Liver (tissue), 7 donors: ENCODE measurements at regions not wholly inside any gene's neighbourhood (a gene's known extent, or its start where the extent isn't known, plus 50 kb on each side); places are given as distances from the start of the nearest gene placed in this dataset.

Experiments used
- DNase-seq: peaks from one replicate; pipeline ENCODE4 v3.0.0-alpha.2; 2017; ENCODE audit warnings: low spot score
- H3K27ac ChIP-seq, 2 donors: one replicate each; pipeline ENCODE4 v1.7.0; 2013; ENCODE audit warnings: inconsistent platforms in 2 of 2, low read length in 2 of 2, control low read depth in 1 of 2, low read depth in 1 of 2, mild to moderate bottlenecking in 1 of 2
- H3K27me3 ChIP-seq, 4 donors: one replicate each; pipeline versions ENCODE4 v1.6.1 to v1.7.0; 2013; ENCODE audit warnings: low read length in 3 of 4, inconsistent platforms in 1 of 4, mild to moderate bottlenecking in 1 of 4, moderate library complexity in 1 of 4; ENCODE audit not compliant: control insufficient read depth in 4 of 4, insufficient read depth in 4 of 4
- H3K36me3 ChIP-seq, 4 donors: one replicate each; pipeline versions ENCODE4 v1.6.1 to v1.7.0; 2013; ENCODE audit warnings: low read length in 3 of 4, mild to moderate bottlenecking in 3 of 4, low read depth in 1 of 4, moderate library complexity in 1 of 4; ENCODE audit not compliant: control insufficient read depth in 4 of 4, insufficient read depth in 3 of 4
- H3K4me1 ChIP-seq, 4 donors: one replicate each; pipeline versions ENCODE4 v1.6.1 to v1.7.0; 2013; ENCODE audit warnings: low read length in 3 of 4, mild to moderate bottlenecking in 3 of 4, moderate library complexity in 1 of 4; ENCODE audit not compliant: control insufficient read depth in 4 of 4, insufficient read depth in 4 of 4
- H3K4me3 ChIP-seq, 3 donors: one replicate each; pipeline versions ENCODE4 v1.6.1 to v1.7.0; 2013; ENCODE audit warnings: low read length in 3 of 3, control low read depth in 1 of 3, low read depth in 1 of 3, mild to moderate bottlenecking in 1 of 3
- H3K9ac ChIP-seq, 2 donors: one replicate each; pipeline ENCODE4 v1.7.0; 2013; ENCODE audit warnings: low read length in 2 of 2, mild to moderate bottlenecking in 2 of 2, moderate library complexity in 2 of 2, control low read depth in 1 of 2, low read depth in 1 of 2
- H3K9me3 ChIP-seq, 4 donors: one replicate each; pipeline versions ENCODE4 v1.6.1 to v1.7.0; 2013; ENCODE audit warnings: low read length in 3 of 4; ENCODE audit not compliant: control insufficient read depth in 4 of 4
- EGR1 ChIP-seq, 2 donors: IDR thresholded peaks; 2 replicates each; pipeline ENCODE4 v1.6.1; 2016 to 2018; ENCODE audit warnings: antibody characterized with exemption in 2 of 2, low read depth in 2 of 2
- FOXA1 ChIP-seq: IDR thresholded peaks from 2 replicates; pipeline ENCODE4 v1.6.1; 2016; ENCODE audit warnings: antibody characterized with exemption
- FOXA2 ChIP-seq: IDR thresholded peaks from 2 replicates; pipeline ENCODE4 v1.6.1; 2016; ENCODE audit warnings: antibody characterized with exemption
- GABPA ChIP-seq, 2 donors: IDR thresholded peaks in 1 of 2; conservative IDR thresholded peaks in 1 of 2; 2 replicates each; pipeline ENCODE4 v1.6.1; 2016; ENCODE audit warnings: antibody characterized with exemption in 2 of 2, mild to moderate bottlenecking in 1 of 2, moderate library complexity in 1 of 2
- HNF4A ChIP-seq, 2 donors: conservative IDR thresholded peaks; 2 replicates each; pipeline ENCODE4 v1.6.1; 2016; ENCODE audit warnings: antibody characterized with exemption in 2 of 2, mild to moderate bottlenecking in 2 of 2
- HNF4G ChIP-seq: IDR thresholded peaks from 2 replicates; pipeline ENCODE4 v1.6.1; 2016; ENCODE audit warnings: antibody characterized with exemption
- NR2F2 ChIP-seq: IDR thresholded peaks from 2 replicates; pipeline ENCODE4 v1.6.1; 2016; ENCODE audit warnings: antibody characterized with exemption
- RAD21 ChIP-seq, 2 donors: IDR thresholded peaks; 2 replicates each; pipeline ENCODE4 v1.6.1; 2016; ENCODE audit warnings: antibody characterized with exemption in 2 of 2, mild to moderate bottlenecking in 2 of 2
- RXRA ChIP-seq, 2 donors: IDR thresholded peaks; 2 replicates each; pipeline ENCODE4 v1.6.1; 2017 to 2018; ENCODE audit warnings: antibody characterized with exemption in 2 of 2, mild to moderate bottlenecking in 1 of 2
- SP1 ChIP-seq: IDR thresholded peaks from 2 replicates; pipeline ENCODE4 v1.6.1; 2018; ENCODE audit warnings: antibody characterized with exemption, mild to moderate bottlenecking
- TAF1 ChIP-seq: conservative IDR thresholded peaks from 2 replicates; pipeline ENCODE4 v1.6.1; 2016; ENCODE audit warnings: antibody characterized with exemption, mild to moderate bottlenecking
- YY1 ChIP-seq: IDR thresholded peaks from 2 replicates; pipeline ENCODE4 v1.6.1; 2016; ENCODE audit warnings: antibody characterized with exemption, mild to moderate bottlenecking
- WGBS: extraction: QIAGEN DNeasy Blood & Tissue Kit; methylation state at CpG from one replicate; pipeline ENCODE4 v1.1.7; 2013; 5-methylcytosine and 5-hydroxymethylcytosine counted together
- TF ChIP-seq, protein P1 (sequence below): IDR thresholded peaks from 2 replicates; pipeline ENCODE4 v1.6.1; 2016; ENCODE audit warnings: antibody characterized with exemption, mild to moderate bottlenecking
- TF ChIP-seq, protein P2 (sequence below): IDR thresholded peaks from 2 replicates; pipeline ENCODE4 v1.6.1; 2016; ENCODE audit warnings: antibody characterized with exemption
- TF ChIP-seq, protein P3 (sequence below): IDR thresholded peaks from 2 replicates; pipeline ENCODE4 v1.6.1; 2016; ENCODE audit warnings: antibody characterized with exemption
- donor health status: healthy.
- donor health status: healthy.
- donor health status: healthy.
- donor health status: healthy.

DNA sequence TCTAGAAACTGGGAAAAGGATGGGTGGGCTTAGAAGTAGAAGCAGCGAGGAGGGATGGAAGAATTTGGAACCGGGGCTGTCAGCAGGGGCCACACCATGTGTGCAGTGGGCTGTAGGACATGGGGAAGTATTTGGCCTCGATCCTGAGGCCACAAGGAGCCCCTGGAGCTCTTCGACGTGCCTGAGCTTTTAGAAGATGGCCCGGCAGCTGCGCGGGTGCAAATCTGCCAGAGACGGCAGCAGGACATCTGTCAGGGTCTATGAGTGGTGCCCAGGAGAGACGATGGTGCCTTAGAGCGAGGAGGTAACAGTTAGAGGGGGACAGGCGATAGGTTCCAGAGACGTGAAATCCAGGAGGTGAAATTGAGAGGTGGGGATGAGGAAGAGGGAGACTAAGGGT is 321.1 kb downstream of the UACA start:
- Histone ChIP-seq H3K4me1 (peaks cover 2 to 5% (median 2%) of the 10 kb centered on the region in 4 donors), H3K27me3 (no peaks in the 10 kb centered on the region), H3K36me3 (no peaks in the 10 kb centered on the region), H3K9ac (no peak overlapping the region), H3K27ac (no peak overlapping the region), H3K4me3 (no peak overlapping the region), H3K9me3 (no peaks in the 10 kb centered on the region)
- WGBS: 92% methylated on average over 13 of the region's 13 CpGs
- no peak for DNase-seq
- no peak for TF ChIP-seq FOXA2
- no peak for TF ChIP-seq HNF4G
- TF ChIP-seq SP1: no peak
- no peak for TF ChIP-seq RAD21 (IDR thresholded peaks at IDR 0.05)
- TF ChIP-seq, protein P1, sequence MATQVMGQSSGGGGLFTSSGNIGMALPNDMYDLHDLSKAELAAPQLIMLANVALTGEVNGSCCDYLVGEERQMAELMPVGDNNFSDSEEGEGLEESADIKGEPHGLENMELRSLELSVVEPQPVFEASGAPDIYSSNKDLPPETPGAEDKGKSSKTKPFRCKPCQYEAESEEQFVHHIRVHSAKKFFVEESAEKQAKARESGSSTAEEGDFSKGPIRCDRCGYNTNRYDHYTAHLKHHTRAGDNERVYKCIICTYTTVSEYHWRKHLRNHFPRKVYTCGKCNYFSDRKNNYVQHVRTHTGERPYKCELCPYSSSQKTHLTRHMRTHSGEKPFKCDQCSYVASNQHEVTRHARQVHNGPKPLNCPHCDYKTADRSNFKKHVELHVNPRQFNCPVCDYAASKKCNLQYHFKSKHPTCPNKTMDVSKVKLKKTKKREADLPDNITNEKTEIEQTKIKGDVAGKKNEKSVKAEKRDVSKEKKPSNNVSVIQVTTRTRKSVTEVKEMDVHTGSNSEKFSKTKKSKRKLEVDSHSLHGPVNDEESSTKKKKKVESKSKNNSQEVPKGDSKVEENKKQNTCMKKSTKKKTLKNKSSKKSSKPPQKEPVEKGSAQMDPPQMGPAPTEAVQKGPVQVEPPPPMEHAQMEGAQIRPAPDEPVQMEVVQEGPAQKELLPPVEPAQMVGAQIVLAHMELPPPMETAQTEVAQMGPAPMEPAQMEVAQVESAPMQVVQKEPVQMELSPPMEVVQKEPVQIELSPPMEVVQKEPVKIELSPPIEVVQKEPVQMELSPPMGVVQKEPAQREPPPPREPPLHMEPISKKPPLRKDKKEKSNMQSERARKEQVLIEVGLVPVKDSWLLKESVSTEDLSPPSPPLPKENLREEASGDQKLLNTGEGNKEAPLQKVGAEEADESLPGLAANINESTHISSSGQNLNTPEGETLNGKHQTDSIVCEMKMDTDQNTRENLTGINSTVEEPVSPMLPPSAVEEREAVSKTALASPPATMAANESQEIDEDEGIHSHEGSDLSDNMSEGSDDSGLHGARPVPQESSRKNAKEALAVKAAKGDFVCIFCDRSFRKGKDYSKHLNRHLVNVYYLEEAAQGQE: no peak
- no peak for TF ChIP-seq FOXA1
- TF ChIP-seq HNF4A (conservative IDR thresholded peaks at IDR 0.05): no peak
- no peak for TF ChIP-seq EGR1 (IDR thresholded peaks at IDR 0.05; ENCODE audit: low read depth in 2 of 2)
- TF ChIP-seq, protein P2, sequence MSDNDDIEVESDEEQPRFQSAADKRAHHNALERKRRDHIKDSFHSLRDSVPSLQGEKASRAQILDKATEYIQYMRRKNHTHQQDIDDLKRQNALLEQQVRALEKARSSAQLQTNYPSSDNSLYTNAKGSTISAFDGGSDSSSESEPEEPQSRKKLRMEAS: no peak
- no peak for TF ChIP-seq GABPA (IDR thresholded peaks at IDR 0.05 in 1 of 2, conservative IDR thresholded peaks at IDR 0.05 in 1 of 2)

DNA sequence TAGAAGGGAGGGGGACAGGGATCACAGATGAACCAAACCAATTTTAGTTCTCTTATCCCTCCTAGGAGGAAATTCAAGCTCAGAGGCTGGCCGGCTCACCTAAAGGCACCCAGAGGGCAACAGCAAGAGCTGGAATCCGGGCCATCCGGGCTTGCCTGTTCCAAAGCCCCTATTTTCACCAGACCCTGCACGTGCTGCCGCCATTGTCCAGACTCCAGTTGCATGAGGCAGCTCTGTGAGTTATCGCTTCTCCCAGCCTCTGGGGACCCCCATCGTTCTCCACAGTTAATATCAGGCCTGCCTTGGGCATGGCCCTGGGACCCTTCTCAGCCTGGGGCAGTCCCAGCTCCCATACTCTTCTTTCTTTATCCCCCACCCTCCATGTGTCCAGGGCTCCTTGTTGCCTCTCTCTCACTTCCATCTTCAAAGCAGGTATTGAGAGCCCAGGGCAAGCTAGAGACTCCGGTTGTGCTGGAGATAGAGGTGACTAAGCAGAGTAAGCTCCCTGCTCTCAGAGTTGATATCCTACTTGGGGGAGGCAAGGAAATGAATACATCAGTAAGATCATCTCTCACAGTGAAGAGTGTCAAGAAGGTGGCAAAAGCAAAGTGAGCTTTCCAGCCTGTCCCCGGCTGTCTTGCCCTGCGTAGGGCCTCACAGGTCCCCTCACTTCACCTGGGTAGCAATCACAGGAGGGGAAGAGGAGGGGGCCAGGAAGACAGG is 322.8 kb downstream of the UACA start:
- Histone ChIP-seq H3K36me3 (no peaks in the 10 kb centered on the region), H3K9me3 (no peaks in the 10 kb centered on the region), H3K4me1 (peaks cover 2 to 10% (median 6%) of the 10 kb centered on the region in 4 donors), H3K27ac (no peak overlapping the region), H3K4me3 (no peak overlapping the region), H3K27me3 (no peaks in the 10 kb centered on the region), H3K9ac (no peak overlapping the region)
- TF ChIP-seq EGR1 (IDR thresholded peaks at IDR 0.05; ENCODE audit: low read depth in 2 of 2) (no peak), SP1 (no peak), HNF4A (conservative IDR thresholded peaks at IDR 0.05) (no peak), NR2F2 (no peak), FOXA2 (no peak), RAD21 (IDR thresholded peaks at IDR 0.05) (no peak), RXRA (IDR thresholded peaks at IDR 0.05) (no peak), YY1 (no peak), TAF1 (no peak), HNF4G (no peak)
- TF ChIP-seq, protein P2: no peak
- TF ChIP-seq, protein P3, sequence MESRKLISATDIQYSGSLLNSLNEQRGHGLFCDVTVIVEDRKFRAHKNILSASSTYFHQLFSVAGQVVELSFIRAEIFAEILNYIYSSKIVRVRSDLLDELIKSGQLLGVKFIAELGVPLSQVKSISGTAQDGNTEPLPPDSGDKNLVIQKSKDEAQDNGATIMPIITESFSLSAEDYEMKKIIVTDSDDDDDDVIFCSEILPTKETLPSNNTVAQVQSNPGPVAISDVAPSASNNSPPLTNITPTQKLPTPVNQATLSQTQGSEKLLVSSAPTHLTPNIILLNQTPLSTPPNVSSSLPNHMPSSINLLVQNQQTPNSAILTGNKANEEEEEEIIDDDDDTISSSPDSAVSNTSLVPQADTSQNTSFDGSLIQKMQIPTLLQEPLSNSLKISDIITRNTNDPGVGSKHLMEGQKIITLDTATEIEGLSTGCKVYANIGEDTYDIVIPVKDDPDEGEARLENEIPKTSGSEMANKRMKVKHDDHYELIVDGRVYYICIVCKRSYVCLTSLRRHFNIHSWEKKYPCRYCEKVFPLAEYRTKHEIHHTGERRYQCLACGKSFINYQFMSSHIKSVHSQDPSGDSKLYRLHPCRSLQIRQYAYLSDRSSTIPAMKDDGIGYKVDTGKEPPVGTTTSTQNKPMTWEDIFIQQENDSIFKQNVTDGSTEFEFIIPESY: no peak
- no peak for DNase-seq
- 96% methylated on average over 10 of the region's 10 CpGs for WGBS
